Stimulated activated CD8-positive, alpha-beta memory T cell treated with anti-CD3 and anti-CD28 coated beads, Interleukin-12 subunit alpha, Interleukin-12 subunit beta, amount 100 ng/mL, for 1 hour (primary cell): ENCODE measurements at regions not wholly inside any gene's neighbourhood (a gene's known extent, or its start where the extent isn't known, plus 50 kb on each side); places are given as distances from the start of the nearest gene placed in this dataset.

Source experiments
- DNase-seq: peaks from one replicate; pipeline ENCODE4 v3.0.0-alpha.2; 2020; ENCODE audit warnings: low read depth

DNA sequence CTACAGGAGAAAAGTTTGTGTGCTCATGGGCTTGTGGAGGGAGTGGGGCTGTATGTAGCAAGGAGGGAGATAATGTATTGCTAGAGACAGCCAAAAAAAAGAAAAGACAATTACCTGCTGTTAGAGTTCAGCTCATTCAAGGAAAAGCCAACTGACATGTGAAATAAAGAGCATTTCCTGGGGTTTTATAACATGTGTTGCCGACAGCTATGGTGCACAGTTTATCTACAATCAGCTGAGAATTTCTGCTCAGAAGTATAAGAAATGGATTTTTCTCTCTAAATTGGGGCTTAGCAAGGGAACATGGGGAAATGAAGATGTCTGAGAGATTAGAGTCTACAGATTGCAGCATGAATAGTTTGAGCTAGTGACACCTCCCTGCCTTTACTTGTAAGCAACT is 674.1 kb downstream of the SUCLG1 start:
- no peak for DNase-seq

DNA sequence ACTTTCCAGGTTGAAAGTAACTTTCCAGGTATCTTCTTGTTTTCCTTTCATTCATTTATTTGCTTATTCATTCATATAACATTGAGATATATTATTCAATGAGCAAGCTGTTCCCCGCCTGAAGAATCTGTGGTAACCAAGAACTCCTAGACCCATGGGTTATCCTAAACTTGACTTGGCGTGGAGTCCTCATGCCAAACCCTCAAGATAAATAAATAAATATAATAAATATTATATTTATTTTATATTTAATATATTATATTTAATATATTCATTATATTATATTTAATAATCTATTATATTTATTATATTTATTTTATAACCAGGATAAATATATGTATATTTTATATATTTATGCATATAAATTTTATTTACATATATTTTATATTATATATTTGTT is 674.8 kb downstream of the SUCLG1 start:
- DNase-seq: no peak

- DNase-seq: no peak
Measured at GRCh38 chr2:83782122-83782521, 677.0 kb downstream of the SUCLG1 start.

GRCh38 chr2:83764447-83765005 is 694.6 kb downstream of the SUCLG1 start:
- no peak for DNase-seq

DNA sequence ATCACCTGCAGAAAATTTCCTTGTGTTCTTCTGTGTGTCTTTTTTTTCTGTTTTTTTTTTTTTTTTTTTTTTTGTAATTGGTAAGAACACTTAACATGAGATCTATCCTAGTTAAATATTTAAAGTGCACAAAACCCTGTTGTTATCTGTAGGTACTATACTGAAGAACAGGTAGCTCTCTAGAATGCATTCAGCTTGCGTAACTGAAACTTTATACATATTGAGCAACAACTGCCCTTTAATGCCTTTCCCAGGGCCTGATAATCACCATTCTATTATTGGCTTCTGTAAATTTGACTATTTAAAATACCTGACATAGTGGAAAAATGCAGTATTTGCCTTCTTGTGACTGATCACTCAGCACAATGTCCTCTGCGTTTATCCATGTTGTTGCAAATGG is 701.8 kb downstream of the SUCLG1 start:
- no peak for DNase-seq

DNA sequence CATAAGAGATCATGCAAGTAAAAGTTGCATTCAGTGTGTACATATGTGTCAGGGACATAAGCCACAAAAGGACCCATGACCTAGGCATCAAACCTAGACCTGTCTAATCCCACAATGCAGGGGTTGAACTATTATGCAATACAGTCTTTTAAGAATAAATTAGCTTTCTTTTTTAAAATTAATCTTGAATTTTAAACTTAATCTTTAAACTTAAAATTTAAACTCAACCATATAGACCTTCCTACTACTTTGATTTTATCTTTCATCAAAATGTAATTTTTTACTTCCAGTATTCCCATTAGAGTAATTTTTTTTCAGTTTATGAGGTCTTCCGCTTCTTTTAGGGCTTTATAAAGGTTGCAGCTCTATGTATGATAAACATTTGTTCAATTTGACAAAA is 702.9 kb downstream of the SUCLG1 start:
- DNase-seq: no peak

GRCh38 chr2:83747141-83747540 is 711.9 kb downstream of the SUCLG1 start:
- no peak for DNase-seq

GRCh38 chr2:83744855-83745254 is 714.2 kb downstream of the SUCLG1 start:
- DNase-seq: no peak

GRCh38 chr2:83742117-83742782 is 716.8 kb downstream of the SUCLG1 start:
- DNase-seq: no peak

DNA sequence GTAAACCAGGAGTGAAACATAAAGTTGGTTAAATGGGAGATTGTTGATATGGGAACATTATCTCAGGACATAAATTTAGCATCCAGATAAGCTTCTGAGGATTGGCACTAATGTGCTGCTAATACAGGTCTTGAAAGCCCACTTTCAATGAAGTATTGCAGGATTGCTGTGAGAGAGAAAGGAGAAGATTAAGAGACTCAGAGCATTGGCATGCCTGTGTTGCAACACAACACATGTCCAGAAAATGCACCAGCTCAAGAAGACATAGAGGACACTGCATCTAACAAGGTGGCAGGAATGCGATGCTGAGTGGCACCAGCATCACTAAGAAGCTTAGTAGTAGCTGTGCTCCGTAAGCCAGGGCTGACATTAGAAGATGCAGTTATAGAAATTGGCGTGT is 728.9 kb downstream of the SUCLG1 start:
- DNase-seq: no peak

DNA sequence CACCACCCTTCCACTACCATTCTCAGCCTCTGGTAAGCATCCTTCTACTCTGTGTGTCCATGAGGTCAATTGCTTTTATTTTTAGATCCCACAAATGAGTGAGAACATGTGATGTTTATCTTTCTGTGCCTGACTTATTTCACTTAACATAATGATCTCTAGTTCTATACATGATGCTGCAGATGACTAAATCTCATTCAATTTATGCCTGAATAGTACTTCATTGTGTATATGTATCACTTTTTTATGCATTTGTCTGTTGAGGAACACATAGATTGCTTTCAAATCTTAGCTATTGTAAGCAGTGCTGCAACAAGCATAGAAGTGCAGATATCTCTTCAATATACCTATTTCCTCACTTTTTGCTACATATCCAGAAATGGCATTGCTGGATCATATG is 733.3 kb downstream of the SUCLG1 start:
- no peak for DNase-seq

DNA sequence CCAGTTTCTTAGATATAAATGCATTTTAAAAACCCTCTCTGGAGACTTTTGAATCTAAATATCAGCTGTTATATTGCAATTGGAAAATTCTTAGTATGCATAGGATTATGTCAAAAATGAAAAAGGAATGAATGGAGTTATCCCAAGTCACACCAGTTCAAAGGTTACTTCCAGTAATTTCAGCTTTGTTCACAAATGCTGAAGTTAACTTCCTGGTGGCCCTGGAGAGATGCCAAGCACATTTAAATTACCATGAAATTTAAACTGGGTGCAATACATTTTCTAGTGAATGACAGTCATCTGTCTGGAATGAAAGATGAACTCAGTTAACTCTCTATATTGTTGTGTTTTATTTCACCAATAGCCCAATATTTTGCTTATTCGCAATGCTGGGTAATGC is 753.9 kb downstream of the SUCLG1 start:
- no peak for DNase-seq

DNA sequence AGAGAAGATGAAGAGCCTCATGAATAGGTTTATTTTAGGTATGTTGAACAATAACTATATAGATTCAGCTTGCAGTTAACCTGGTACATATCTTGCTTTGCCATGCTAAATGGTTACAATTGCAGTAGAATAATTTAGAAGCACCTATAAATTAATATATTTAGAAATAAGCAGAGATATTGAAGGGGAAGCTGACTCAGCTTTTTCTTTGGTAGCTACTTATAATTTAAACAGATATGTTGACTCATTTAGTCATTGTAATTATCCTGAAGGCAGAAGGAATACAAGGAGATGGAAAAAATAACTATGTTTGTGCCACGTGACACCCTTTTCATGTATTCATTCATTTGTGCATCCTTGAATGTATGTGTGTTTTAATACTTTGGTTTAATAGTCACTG is 755.5 kb downstream of the SUCLG1 start:
- no peak for DNase-seq

- DNase-seq: no peak
Measured at GRCh38 chr2:83696838-83697237, 762.2 kb downstream of the SUCLG1 start.

DNA sequence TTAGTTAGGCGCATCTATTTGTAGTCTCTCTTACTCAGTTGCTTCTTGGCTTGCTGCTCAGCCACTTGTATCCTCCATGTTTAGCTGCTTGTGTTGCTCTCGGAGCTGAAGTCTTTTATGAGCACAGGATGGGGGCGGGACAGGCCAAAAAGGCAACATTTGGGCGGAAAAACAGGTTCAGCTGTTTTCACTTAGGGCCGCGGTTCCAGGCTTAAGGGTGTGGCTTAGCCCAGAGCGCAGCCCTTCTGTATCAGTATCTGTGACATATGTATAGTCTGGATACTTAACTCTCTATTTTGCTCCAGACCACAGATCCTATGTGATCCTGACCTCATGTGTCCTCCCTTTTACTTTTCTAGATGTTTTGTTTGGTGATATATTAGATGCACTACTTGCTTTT is 763.5 kb downstream of the SUCLG1 start:
- DNase-seq: no peak

GRCh38 chr2:83695037-83695436 is 764.0 kb downstream of the SUCLG1 start:
- no peak for DNase-seq

- DNase-seq: no peak
Measured at GRCh38 chr2:83689402-83689801, 769.7 kb downstream of the SUCLG1 start.

DNA sequence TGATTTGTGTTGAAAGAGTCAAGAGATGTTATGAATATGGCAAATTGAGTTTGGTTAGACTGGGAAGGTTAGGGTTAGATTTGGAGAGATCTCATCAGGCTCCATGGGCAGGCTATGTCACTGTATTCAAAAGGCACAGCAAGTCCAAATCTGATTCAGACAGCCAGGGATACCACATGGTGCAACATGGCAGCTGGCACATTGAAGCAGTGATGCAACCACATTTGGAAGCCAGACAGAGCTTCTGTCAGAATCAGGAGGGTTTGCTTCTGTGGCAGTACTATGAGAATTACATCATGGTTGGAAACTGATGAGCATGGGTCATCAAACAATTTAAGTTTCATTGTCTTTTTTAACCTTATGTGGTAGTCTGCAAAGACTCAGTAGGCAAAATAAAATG is 772.2 kb downstream of the SUCLG1 start:
- no peak for DNase-seq

DNA sequence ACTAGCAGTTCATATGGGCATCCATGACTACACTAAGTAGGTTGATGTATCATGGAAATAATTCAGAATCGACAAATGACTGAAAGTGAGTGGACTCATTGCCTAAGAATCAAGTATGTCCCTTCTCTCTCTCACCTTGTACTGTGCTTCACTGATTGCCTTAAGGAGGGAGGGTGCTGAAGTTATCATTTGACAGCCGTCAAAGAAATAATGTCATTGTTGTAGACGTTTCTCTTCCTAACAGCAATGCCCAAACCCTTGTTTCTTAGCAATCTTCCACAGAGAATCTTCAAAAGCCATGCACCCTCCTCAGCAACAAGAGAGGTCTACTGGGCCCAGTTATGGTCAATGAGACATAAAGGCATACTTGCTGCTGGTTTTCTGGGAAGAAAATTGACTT is 785.0 kb downstream of the SUCLG1 start:
- no peak for DNase-seq

DNA sequence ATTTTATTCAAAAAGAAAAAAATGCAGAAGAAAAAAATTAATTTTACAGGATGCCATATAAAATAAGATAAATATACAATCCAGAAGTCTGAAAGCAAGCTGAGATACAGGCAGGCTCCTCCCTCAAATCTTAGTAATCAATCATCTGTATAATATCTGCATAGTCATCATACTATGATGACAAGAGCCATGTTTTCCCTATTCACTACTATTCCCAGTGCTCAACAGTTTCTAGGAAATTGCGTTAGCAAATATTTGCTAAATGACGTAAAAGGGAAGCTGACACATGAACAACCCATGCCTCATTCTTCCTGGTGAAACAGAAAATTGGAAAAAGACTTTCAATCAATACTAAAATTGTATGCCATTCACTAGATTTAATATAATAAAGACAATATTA is 793.2 kb downstream of the SUCLG1 start:
- no peak for DNase-seq

GRCh38 chr2:83665154-83665553 is 793.9 kb downstream of the SUCLG1 start:
- no peak for DNase-seq

GRCh38 chr2:83661711-83662110 is 797.4 kb downstream of the SUCLG1 start:
- DNase-seq: no peak

DNA sequence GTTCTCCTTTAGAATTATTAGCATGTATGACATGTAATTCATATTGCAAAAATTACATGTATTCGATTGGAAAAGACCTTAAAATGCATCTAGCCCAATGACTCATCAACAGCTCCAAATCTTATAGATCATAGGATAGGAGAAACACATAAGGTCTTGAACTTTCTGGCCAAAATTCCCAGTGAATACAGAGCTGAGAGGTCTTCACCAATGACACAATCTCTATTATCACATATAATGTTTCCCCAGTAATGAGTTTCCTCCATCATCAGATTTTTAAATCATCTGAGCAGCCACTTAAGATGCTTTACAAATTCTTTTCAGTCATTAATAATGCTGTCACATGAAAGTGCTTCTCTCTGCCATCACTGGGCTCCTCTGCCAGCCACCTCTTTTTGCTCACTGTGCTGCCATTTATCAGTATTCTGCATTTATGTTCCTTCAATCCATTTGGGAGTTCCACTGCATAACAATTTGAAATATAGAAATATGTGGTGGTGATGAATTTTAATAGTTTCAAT is 804.9 kb downstream of the SUCLG1 start:
- DNase-seq: no peak

GRCh38 chr2:83650898-83651297 is 808.2 kb downstream of the SUCLG1 start:
- no peak for DNase-seq
